ENCODE measurements at regions not wholly inside any gene's neighbourhood (a gene's known extent, or its start where the extent isn't known, plus 50 kb on each side); places are given as distances from the start of the nearest gene placed in this dataset.

DNA sequence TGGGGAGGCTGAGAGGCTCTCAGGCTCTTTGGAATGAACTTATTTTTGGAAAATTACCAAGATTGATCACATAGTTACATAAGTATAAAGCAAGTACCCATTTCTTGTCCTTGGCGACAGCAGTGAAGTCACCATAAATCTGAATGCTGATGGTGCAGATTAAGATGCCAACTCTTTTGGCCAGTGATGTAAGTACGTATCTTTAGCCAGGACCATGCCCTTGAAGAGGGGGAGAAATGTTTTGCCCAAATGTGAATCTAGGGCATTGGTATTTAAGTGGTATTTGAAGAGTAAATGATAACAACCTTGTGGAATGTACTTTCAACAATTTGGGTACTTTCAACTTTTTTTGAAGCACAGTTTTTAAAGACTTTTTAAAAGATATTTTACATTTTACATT, 68.2 kb upstream of the RAD23B start:
- no peak overlapping the region for H3K4me2 ChIP-seq (ENCODE audit: insufficient read depth in 1 of 2, low read depth in 2 of 2, low read length in 2 of 2)
- no peak overlapping the region for H3K4me3 ChIP-seq (ENCODE audit: extremely low read depth in 1 of 4, insufficient read depth in 2 of 4, low read depth in 3 of 4, low read length in 4 of 4)
- WGBS, 2 experiments (ENCODE audit: extremely low coverage in 1 of 2, insufficient coverage in 1 of 2, insufficient read length in 1 of 2, insufficient replicate concordance in 2 of 2, low coverage in 1 of 2, low lambda C conversion rate in 2 of 2, missing lambda C conversion rate in 1 of 2), result 89% methylated on average over 2 of the region's 2 CpGs; no CpG with 5 or more reads in 1 of the 2 experiments
- no peak for TF ChIP-seq YY1 (IDR thresholded peaks at IDR 0.05; ENCODE audit: low read depth, low read length)
- no peak for TF ChIP-seq SAP30 (IDR thresholded peaks at IDR 0.05; ENCODE audit: insufficient read depth, insufficient replicate concordance, low read length)
- TF ChIP-seq TBP (IDR thresholded peaks at IDR 0.05; ENCODE audit: low read depth, low read length), result no peak
- TF ChIP-seq SIX5 (IDR thresholded peaks at IDR 0.05; ENCODE audit: low read depth, low read length), result no peak
- TF ChIP-seq GABPA (IDR thresholded peaks at IDR 0.05; ENCODE audit: borderline replicate concordance, insufficient read depth, low read length), result no peak
- TF ChIP-seq CHD1 (IDR thresholded peaks at IDR 0.05; ENCODE audit: low read depth, low read length), result no peak
- TF ChIP-seq HDAC6 (IDR thresholded peaks at IDR 0.05; ENCODE audit: low read depth, low read length), result no peak
- no peak for TF ChIP-seq CEBPB (IDR thresholded peaks at IDR 0.05; ENCODE audit: low read depth, low read length)
- TF ChIP-seq CREB1 (IDR thresholded peaks at IDR 0.05), result no peak
- TF ChIP-seq SP1 (IDR thresholded peaks at IDR 0.05; ENCODE audit: low read depth, low read length), result no peak
- TF ChIP-seq HDAC2 (IDR thresholded peaks at IDR 0.05; ENCODE audit: borderline replicate concordance in 1 of 2, low read depth in 2 of 2, low read length in 2 of 2), result no peak
- no peak for TF ChIP-seq ZNF274 (IDR thresholded peaks at IDR 0.05; ENCODE audit: borderline replicate concordance, extremely low read depth, low read length)
- no peak for TF ChIP-seq SIRT6 (IDR thresholded peaks at IDR 0.05; ENCODE audit: low read length)
- no peak for TF ChIP-seq NRF1 (IDR thresholded peaks at IDR 0.05; ENCODE audit: low read depth, low read length)
- TF ChIP-seq SIN3A (conservative IDR thresholded peaks at IDR 0.05 in 1 of 2, IDR thresholded peaks at IDR 0.05 in 1 of 2; ENCODE audit: low read depth in 1 of 2, low read length in 2 of 2), result no peak
- TF ChIP-seq GTF2F1 (IDR thresholded peaks at IDR 0.05; ENCODE audit: borderline replicate concordance, low read depth, low read length), result no peak

More for the DNA sequence above, 68.2 kb upstream of the RAD23B start:
- H3K79me1 ChIP-seq (ENCODE audit: low read depth, low read length), result no peaks in the 10 kb centered on the region
- no peak overlapping the region for H4K8ac ChIP-seq (ENCODE audit: extremely low read depth, insufficient read depth, low read length)
- H3K4ac ChIP-seq (replicated peaks; ENCODE audit: insufficient read length, low read depth, low read length), result no peak overlapping the region
- no peak overlapping the region for H3K9ac ChIP-seq (replicated peaks in 1 of 4; ENCODE audit: extremely low read depth in 1 of 4, low read depth in 3 of 4, low read length in 3 of 4)
- H2BK15ac ChIP-seq (ENCODE audit: low read length), result no peak overlapping the region
- H3K79me2 ChIP-seq (ENCODE audit: control insufficient read depth in 1 of 2, insufficient read depth in 2 of 2, low read length in 2 of 2), result no peaks in the 10 kb centered on the region
- H2AFZ ChIP-seq (ENCODE audit: low read length), result no peak overlapping the region
- no peak overlapping the region for H2BK12ac ChIP-seq (ENCODE audit: low read depth, low read length)
- H3K27ac ChIP-seq (ENCODE audit: low read depth, low read length), result no peak overlapping the region
- POLR2A ChIA-PET (ENCODE audit: partially characterized antibody), result no interaction called here
- CTCF ChIA-PET (ENCODE audit: partially characterized antibody), result no interaction called here
- FAIRE-seq, result no peak
- 0 out of 7 replicates have a peak, but pooled peaks cover 0 to 2% (median 0%) of the 10 kb centered on the region in 4 experiments for H3K4me1 ChIP-seq (replicated peaks in 1 of 4; ENCODE audit: control insufficient read depth in 3 of 4, insufficient read depth in 4 of 4, low read length in 3 of 4)
- H3K14ac ChIP-seq (ENCODE audit: insufficient read length), result no peak overlapping the region
- no peaks in the 10 kb centered on the region for H3K9me3 ChIP-seq (ENCODE audit: insufficient read depth in 2 of 2, low read depth in 1 of 2, low read length in 1 of 2)
- DNase-seq (ENCODE audit: low read depth in 1 of 2, low spot score in 2 of 2), result no peak
- no peak overlapping the region for H3K56ac ChIP-seq (replicated peaks; ENCODE audit: insufficient read length, low read depth, low read length)
- H2BK5ac ChIP-seq (ENCODE audit: low read depth, low read length), result no peak overlapping the region
- H4K5ac ChIP-seq (ENCODE audit: insufficient read length, low read depth, low read length), result no peak overlapping the region
- H3K23ac ChIP-seq (ENCODE audit: insufficient read length), result no peak overlapping the region
- H3K36me3 ChIP-seq (ENCODE audit: control insufficient read depth in 2 of 4, insufficient read depth in 4 of 4, low read length in 3 of 4), result no peaks in the 10 kb centered on the region
- H3K27me3 ChIP-seq (replicated peaks in 1 of 4; ENCODE audit: control insufficient read depth in 3 of 4, extremely low read depth in 1 of 4, insufficient read depth in 3 of 4, low read length in 3 of 4), result no peaks in the 10 kb centered on the region
- no peak overlapping the region for H2BK20ac ChIP-seq (ENCODE audit: low read length)
- no peaks in the 10 kb centered on the region for H3K23me2 ChIP-seq (ENCODE audit: low read depth, low read length)
- H2BK120ac ChIP-seq (replicated peaks; ENCODE audit: low read depth, low read length), result no peak overlapping the region
- no peak overlapping the region for H2AK5ac ChIP-seq (ENCODE audit: low read depth, low read length)
- no peaks in the 10 kb centered on the region for H4K20me1 ChIP-seq (replicated peaks in 1 of 2; ENCODE audit: control insufficient read depth in 1 of 2, insufficient read depth in 2 of 2, low read length in 2 of 2)
- H4K91ac ChIP-seq (replicated peaks; ENCODE audit: insufficient read length, low read length), result no peak overlapping the region
- no peak overlapping the region for H3K18ac ChIP-seq (ENCODE audit: extremely low read depth, low read length)
